Neural progenitor cell (in vitro differentiated cells): ENCODE measurements at regions not wholly inside any gene's neighbourhood (a gene's known extent, or its start where the extent isn't known, plus 50 kb on each side); places are given as distances from the start of the nearest gene placed in this dataset.

Experiments used
- DNase-seq: peaks from one replicate; pipeline ENCODE4 v3.0.0-alpha.2; 2016; ENCODE audit warnings: low spot score
- H2AFZ ChIP-seq: fragments of 200-600 bp; sonication (generic); replicated peaks from 2 replicates; pipeline ENCODE4 v1.6.1; 2016; ENCODE audit warnings: antibody characterized with exemption
- H3F3A ChIP-seq: fragments of 200-600 bp; sonication (generic); 2 replicates; pipeline ENCODE4 v1.6.1; 2016; ENCODE audit warnings: antibody characterized with exemption, low read depth
- H3K27ac ChIP-seq: fragments of 200-600 bp; sonication (generic); 2 replicates; pipeline ENCODE4 v1.5.1; 2016; ENCODE audit warnings: mild to moderate bottlenecking
- H3K27me3 ChIP-seq: fragments of 200-600 bp; sonication (generic); 2 replicates; pipeline ENCODE4 v1.6.1; 2016; ENCODE audit warnings: mild to moderate bottlenecking, moderate library complexity
- H3K36me3 ChIP-seq: fragments of 200-600 bp; sonication (generic); 2 replicates; pipeline ENCODE4 v1.5.1; 2016
- H3K4me1 ChIP-seq: fragments of 200-600 bp; sonication (generic); 2 replicates; pipeline ENCODE4 v1.6.1; 2016; ENCODE audit warnings: mixed run types
- H3K4me2 ChIP-seq: fragments of 200-600 bp; sonication (generic); 2 replicates; pipeline ENCODE4 v1.6.1; 2016
- H3K4me3 ChIP-seq: fragments of 200-600 bp; sonication (generic); 2 replicates; pipeline ENCODE4 v1.5.1; 2016
- H3K79me2 ChIP-seq: fragments of 200-600 bp; sonication (generic); 2 replicates; pipeline ENCODE4 v1.6.1; 2016; ENCODE audit warnings: low read depth
- H3K9ac ChIP-seq: fragments of 200-600 bp; sonication (generic); 2 replicates; pipeline ENCODE4 v1.6.1; 2016
- H3K9me3 ChIP-seq: fragments of 200-600 bp; sonication (generic); 2 replicates; pipeline ENCODE4 v1.5.1; 2016; ENCODE audit warnings: low read depth
- H4K20me1 ChIP-seq: fragments of 200-600 bp; sonication (generic); 2 replicates; pipeline ENCODE4 v1.6.1; 2016; ENCODE audit warnings: low read depth
- H3K27ac Mint-ChIP-seq: 3 replicates; pipeline ENCODE4 v1.8.0; 2021; ENCODE audit warnings: mixed read lengths
- H3K27me3 Mint-ChIP-seq: 2 replicates; pipeline ENCODE4 v1.8.0; 2022; ENCODE audit warnings: low read depth, mild to moderate bottlenecking, inconsistent platforms, moderate library complexity, mixed read lengths; ENCODE audit not compliant: insufficient read depth
- H3K36me3 Mint-ChIP-seq: 3 replicates; pipeline ENCODE4 v1.8.0; 2021; ENCODE audit warnings: mixed read lengths
- H3K4me1 Mint-ChIP-seq: 3 replicates; pipeline ENCODE4 v1.8.0; 2021; ENCODE audit warnings: mixed read lengths
- H3K4me3 Mint-ChIP-seq: 3 replicates; pipeline ENCODE4 v1.8.0; 2021; ENCODE audit warnings: mild to moderate bottlenecking, moderate library complexity, mixed read lengths
- H3K9me3 Mint-ChIP-seq: 3 replicates; pipeline ENCODE4 v1.8.0; 2020; ENCODE audit warnings: mixed read lengths
- EZH2 ChIP-seq: fragments of 200-600 bp; sonication (generic); IDR thresholded peaks from 2 replicates; pipeline ENCODE4 v1.6.1; 2017; ENCODE audit warnings: antibody characterized with exemption, mild to moderate bottlenecking, moderate library complexity
- EZH2phosphoT487 ChIP-seq: fragments of 200-600 bp; sonication (generic); IDR thresholded peaks from 2 replicates; pipeline ENCODE4 v1.6.1; 2017; ENCODE audit warnings: antibody characterized with exemption
- TF ChIP-seq, protein P1 (sequence below): fragments of 200-600 bp; sonication (generic); IDR thresholded peaks from 2 replicates; pipeline ENCODE4 v1.5.1; 2017; ENCODE audit warnings: antibody characterized with exemption, mild to moderate bottlenecking

DNA sequence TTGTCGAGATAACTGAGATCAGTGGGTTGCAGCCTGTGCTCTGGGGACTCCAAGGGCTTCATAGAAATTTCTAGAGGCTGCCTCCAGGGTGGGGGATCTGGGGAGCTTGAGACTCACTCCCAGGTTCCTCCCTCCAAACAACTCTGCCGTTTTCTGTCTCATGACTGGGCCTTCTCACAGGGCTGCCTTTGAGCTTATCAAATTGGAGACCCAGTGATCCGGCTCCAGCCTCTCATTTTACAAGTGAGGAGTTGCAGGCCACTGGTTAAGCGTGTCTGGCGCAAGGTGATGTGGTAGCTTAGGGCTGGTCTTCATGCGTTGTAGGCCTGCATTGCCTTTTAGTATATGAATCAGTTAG is 85.8 kb downstream of the SLC25A47 start:
- no peak overlapping the region for H3K9ac ChIP-seq
- H3K27ac Mint-ChIP-seq: no peak overlapping the region

DNA sequence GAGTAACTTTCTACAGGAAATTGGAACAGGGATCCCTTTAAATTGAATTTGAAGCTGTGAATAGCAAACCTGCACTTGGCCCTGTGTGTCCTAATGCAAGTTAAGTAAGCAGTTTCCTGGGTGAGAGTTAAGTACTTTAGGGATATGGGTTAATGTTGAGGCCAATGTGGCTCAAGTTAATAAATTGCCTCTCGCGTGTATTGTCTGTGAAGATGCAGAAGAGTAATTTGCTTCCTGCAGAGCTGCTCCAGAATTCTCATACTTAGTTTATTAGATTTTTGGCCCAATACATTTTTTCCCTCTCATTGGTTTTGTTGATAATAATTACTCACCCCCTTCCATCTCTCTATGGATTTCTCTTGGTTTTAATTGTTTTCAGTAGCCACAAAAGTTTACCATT is 86.5 kb downstream of the SLC25A47 start:
- no peak overlapping the region for H3K27ac Mint-ChIP-seq

More for the DNA sequence above, 85.8 kb downstream of the SLC25A47 start:
- Mint-ChIP-seq H3K9me3 (no peaks in the 10 kb centered on the region), H3K27me3 (no peaks in the 10 kb centered on the region), H3K4me3 (no peak overlapping the region), H3K4me1 (peaks cover 40% of the 10 kb centered on the region), H3K36me3 (no peaks in the 10 kb centered on the region)
- Histone ChIP-seq H3K4me1 (peaks cover 12% of the 10 kb centered on the region), H4K20me1 (no peaks in the 10 kb centered on the region), H3K9me3 (no peaks in the 10 kb centered on the region), H3K79me2 (no peaks in the 10 kb centered on the region), H3K36me3 (no peaks in the 10 kb centered on the region), H2AFZ (no peak overlapping the region), H3K4me3 (no peak overlapping the region), H3F3A (peaks cover 5% of the 10 kb centered on the region), H3K4me2 (no peak overlapping the region), H3K27ac (no peak overlapping the region), H3K27me3 (no peaks in the 10 kb centered on the region)
- DNase-seq: no peak
- TF ChIP-seq EZH2: no peak
- TF ChIP-seq EZH2phosphoT487: no peak
- TF ChIP-seq, protein P1, sequence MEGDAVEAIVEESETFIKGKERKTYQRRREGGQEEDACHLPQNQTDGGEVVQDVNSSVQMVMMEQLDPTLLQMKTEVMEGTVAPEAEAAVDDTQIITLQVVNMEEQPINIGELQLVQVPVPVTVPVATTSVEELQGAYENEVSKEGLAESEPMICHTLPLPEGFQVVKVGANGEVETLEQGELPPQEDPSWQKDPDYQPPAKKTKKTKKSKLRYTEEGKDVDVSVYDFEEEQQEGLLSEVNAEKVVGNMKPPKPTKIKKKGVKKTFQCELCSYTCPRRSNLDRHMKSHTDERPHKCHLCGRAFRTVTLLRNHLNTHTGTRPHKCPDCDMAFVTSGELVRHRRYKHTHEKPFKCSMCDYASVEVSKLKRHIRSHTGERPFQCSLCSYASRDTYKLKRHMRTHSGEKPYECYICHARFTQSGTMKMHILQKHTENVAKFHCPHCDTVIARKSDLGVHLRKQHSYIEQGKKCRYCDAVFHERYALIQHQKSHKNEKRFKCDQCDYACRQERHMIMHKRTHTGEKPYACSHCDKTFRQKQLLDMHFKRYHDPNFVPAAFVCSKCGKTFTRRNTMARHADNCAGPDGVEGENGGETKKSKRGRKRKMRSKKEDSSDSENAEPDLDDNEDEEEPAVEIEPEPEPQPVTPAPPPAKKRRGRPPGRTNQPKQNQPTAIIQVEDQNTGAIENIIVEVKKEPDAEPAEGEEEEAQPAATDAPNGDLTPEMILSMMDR: no peak

DNA sequence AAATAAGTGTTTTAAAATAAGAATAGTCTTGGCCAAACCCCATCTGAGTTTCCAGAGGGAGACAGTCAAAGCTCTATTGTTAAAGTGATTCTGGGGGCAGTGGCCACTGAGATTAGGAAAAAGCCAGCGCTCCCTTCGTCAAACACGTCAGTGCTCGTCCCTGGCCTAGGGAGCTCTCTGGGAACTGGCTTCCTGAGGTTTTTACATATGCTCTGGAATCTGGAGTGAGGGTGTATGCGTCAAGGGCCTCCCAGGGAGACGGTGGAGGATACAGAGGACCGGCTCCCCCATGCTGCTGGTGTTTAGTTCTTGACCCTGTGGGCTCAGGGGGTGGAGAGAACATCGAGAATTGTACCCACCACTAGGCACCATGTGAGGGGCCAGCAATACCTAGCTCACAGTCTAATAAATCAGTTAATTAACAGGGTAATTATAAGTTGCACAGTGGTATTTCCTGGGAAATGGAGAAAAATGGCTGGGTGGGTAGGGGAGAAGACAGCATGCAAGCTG is 87.0 kb downstream of the SLC25A47 start:
- peaks cover 12% of the 10 kb centered on the region for H3K4me1 ChIP-seq
- H3K4me3 Mint-ChIP-seq: no peak overlapping the region
- no peaks in the 10 kb centered on the region for H3K36me3 ChIP-seq
- H3K27ac ChIP-seq: no peak overlapping the region
- no peaks in the 10 kb centered on the region for H3K79me2 ChIP-seq
- no peaks in the 10 kb centered on the region for H4K20me1 ChIP-seq
- TF ChIP-seq EZH2 (no peak), EZH2phosphoT487 (no peak)
- TF ChIP-seq, protein P1: no peak
- H3K4me3 ChIP-seq: no peak overlapping the region
- H3K9me3 ChIP-seq: no peaks in the 10 kb centered on the region
- H3K27me3 ChIP-seq: no peaks in the 10 kb centered on the region
- H3K27ac Mint-ChIP-seq: peak overlapping the region; percentile 6
- no peaks in the 10 kb centered on the region for H3K9me3 Mint-ChIP-seq
- H2AFZ ChIP-seq: no peak overlapping the region
- peaks cover 5% of the 10 kb centered on the region for H3F3A ChIP-seq
- H3K9ac ChIP-seq: no peak overlapping the region
- peaks cover 40% of the 10 kb centered on the region for H3K4me1 Mint-ChIP-seq
- no peak overlapping the region for H3K4me2 ChIP-seq
- H3K36me3 Mint-ChIP-seq: no peaks in the 10 kb centered on the region
- H3K27me3 Mint-ChIP-seq: peaks cover 2% of the 10 kb centered on the region
- peak; percentile 49 for DNase-seq

More for the DNA sequence above, 86.5 kb downstream of the SLC25A47 start:
- no peaks in the 10 kb centered on the region for H3K27me3 Mint-ChIP-seq
- Histone ChIP-seq H3K4me1 (peaks cover 12% of the 10 kb centered on the region), H3K79me2 (no peaks in the 10 kb centered on the region), H3K4me3 (no peak overlapping the region), H3K9ac (no peak overlapping the region), H3F3A (peaks cover 5% of the 10 kb centered on the region), H4K20me1 (no peaks in the 10 kb centered on the region), H3K4me2 (no peak overlapping the region), H3K9me3 (no peaks in the 10 kb centered on the region), H3K27me3 (no peaks in the 10 kb centered on the region), H2AFZ (no peak overlapping the region), H3K27ac (no peak overlapping the region), H3K36me3 (no peaks in the 10 kb centered on the region)
- H3K4me3 Mint-ChIP-seq: no peak overlapping the region
- no peaks in the 10 kb centered on the region for H3K9me3 Mint-ChIP-seq
- no peak for DNase-seq
- no peaks in the 10 kb centered on the region for H3K36me3 Mint-ChIP-seq
- peaks cover 40% of the 10 kb centered on the region for H3K4me1 Mint-ChIP-seq
- TF ChIP-seq EZH2 (no peak), EZH2phosphoT487 (no peak)
- TF ChIP-seq, protein P1: no peak
